Cardiac muscle cell (in vitro differentiated cells and primary cell): ENCODE measurements at regions not wholly inside any gene's neighbourhood (a gene's known extent, or its start where the extent isn't known, plus 50 kb on each side); places are given as distances from the start of the nearest gene placed in this dataset.
"Not testable (repeated sequence)": the region's sequence is repeated elsewhere in the genome, so short reads cannot be mapped to it uniquely, and the experiment has no call there.

ENCODE experiments used
- DNase-seq, 2 donors: peaks; one replicate each; pipeline versions ENCODE4 v3.0.0 to v3.0.0-alpha.2; 2010 to 2017; ENCODE audit warnings: low read depth in 1 of 2, low spot score in 1 of 2
- H3K27ac ChIP-seq: fragments of 200-600 bp; sonication (generic); 2 replicates; pipeline ENCODE4 v1.5.1; 2016
- H3K27me3 ChIP-seq: fragments of 200-600 bp; sonication (generic); 2 replicates; pipeline ENCODE4 v1.6.0; 2016; ENCODE audit warnings: control low read depth
- H3K36me3 ChIP-seq: fragments of 200-600 bp; sonication (generic); 2 replicates; pipeline ENCODE4 v1.5.1; 2016; ENCODE audit warnings: control low read depth
- H3K4me1 ChIP-seq: fragments of 200-600 bp; sonication (generic); 2 replicates; pipeline ENCODE4 v1.8.1; 2017; ENCODE audit warnings: low read depth, mild to moderate bottlenecking, mixed run types
- H3K4me3 ChIP-seq: fragments of 200-600 bp; sonication (generic); 2 replicates; pipeline ENCODE4 v1.5.1; 2016; ENCODE audit warnings: mild to moderate bottlenecking
- H3K9me3 ChIP-seq: fragments of 200-600 bp; sonication (generic); 2 replicates; pipeline ENCODE4 v1.5.1; 2017; ENCODE audit warnings: low read depth, mild to moderate bottlenecking, control low read depth
- TF ChIP-seq, protein P1 (sequence below): IDR thresholded peaks from 2 replicates; pipeline ENCODE4 v1.5.1; 2012; ENCODE audit warnings: low read depth, mild to moderate bottlenecking, low read length

DNA sequence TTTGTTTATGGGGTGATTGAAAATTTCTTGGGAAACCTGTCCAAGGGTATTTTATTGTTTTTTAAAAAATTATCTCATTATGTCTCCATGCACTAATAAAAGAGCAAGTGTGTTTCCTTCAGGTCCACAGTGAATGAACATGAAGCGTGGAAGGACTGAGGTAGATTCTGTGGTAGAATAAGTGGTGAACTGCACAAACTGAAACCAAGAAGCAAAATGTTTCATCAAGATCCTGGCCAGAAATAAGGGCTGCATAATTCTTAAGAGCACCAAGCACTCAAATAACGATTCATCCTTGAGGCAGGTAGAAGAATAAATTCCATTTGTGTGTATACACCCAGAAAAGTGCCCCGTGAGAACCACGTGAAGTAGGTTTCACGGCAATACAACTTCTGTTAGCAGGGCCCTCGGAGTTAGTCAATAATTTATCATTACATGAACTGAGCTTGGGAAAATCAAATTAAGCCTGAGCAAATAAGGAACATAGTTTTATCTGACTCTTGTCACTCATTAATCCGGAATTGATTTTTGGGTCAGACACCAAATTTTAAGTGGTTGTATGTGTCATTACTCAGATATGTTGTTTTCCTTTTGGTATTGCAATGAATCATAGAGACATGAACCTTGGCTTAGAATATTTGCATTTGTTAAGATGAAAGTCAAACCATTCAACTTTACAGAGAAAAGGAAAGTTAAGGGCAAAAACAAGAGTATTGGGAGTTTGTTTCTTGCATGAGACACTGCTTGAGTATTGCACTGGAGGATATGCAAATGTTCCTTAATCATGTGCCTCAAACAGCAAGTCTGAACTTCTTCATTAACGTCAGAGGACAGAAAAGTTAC is 472.6 kb upstream of the NETO1 start:
- no peak overlapping the region for H3K27ac ChIP-seq

DNA sequence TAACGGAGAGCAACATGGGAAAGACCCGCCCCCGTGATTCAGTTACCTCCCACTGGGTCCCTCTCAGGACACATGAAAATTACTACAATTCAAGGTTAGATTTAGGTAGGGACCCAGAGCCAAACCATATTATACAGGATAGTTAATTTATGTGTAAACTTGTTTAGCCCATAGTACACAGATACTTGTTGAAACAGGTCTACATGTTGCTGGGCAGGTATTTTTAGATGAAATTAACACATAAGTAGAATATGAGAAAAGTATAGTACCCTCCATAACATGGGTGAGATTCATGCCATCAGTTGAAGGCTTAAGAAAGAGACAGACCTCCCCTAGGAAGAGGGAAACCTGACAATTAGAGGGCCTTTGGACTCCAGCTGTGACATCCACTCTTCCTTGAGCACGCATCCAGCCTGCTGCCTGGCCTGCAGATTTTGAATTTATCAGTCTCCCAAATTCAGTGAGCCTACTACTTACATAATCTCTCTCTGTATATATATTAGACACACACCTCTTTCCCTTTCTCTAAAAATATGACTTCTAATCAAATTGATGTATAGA is 463.5 kb upstream of the NETO1 start:
- H3K27ac ChIP-seq, result no peak overlapping the region
- no peaks in the 10 kb centered on the region for H3K27me3 ChIP-seq
- no peak for DNase-seq
- no peak overlapping the region for H3K4me3 ChIP-seq
- no peaks in the 10 kb centered on the region for H3K4me1 ChIP-seq
- no peaks in the 10 kb centered on the region for H3K9me3 ChIP-seq
- TF ChIP-seq, protein P1, sequence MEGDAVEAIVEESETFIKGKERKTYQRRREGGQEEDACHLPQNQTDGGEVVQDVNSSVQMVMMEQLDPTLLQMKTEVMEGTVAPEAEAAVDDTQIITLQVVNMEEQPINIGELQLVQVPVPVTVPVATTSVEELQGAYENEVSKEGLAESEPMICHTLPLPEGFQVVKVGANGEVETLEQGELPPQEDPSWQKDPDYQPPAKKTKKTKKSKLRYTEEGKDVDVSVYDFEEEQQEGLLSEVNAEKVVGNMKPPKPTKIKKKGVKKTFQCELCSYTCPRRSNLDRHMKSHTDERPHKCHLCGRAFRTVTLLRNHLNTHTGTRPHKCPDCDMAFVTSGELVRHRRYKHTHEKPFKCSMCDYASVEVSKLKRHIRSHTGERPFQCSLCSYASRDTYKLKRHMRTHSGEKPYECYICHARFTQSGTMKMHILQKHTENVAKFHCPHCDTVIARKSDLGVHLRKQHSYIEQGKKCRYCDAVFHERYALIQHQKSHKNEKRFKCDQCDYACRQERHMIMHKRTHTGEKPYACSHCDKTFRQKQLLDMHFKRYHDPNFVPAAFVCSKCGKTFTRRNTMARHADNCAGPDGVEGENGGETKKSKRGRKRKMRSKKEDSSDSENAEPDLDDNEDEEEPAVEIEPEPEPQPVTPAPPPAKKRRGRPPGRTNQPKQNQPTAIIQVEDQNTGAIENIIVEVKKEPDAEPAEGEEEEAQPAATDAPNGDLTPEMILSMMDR, result no peak
- no peaks in the 10 kb centered on the region for H3K36me3 ChIP-seq

More for the DNA sequence above, 472.6 kb upstream of the NETO1 start:
- Histone ChIP-seq H3K36me3 (no peaks in the 10 kb centered on the region), H3K4me1 (no peaks in the 10 kb centered on the region), H3K27me3 (no peaks in the 10 kb centered on the region), H3K4me3 (no peak overlapping the region), H3K9me3 (no peaks in the 10 kb centered on the region)
- DNase-seq, result no peak
- TF ChIP-seq, protein P1, result no peak

DNA sequence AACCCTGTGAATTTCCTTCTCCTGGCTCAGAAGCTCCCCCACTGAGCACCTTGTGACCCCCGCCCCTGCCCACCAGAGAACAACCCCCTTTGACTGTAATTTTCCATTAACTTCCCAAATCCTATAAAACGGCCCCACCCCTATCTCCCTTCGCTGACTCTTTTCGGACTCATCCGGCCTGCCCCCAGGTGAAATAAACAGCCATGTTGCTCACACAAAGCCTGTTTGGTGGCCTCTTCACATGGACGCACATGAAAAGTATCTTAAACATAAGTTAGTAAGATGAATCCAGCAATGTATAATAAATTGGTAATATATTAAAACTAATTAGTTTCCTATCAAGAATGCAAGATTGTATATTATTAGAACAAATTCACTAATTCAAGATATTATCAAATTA is 462.3 kb upstream of the NETO1 start:
- not testable (repeated sequence) for H3K27ac ChIP-seq, H3K9me3 ChIP-seq, H3K27me3 ChIP-seq, H3K36me3 ChIP-seq, DNase-seq, H3K4me1 ChIP-seq, H3K4me3 ChIP-seq

DNA sequence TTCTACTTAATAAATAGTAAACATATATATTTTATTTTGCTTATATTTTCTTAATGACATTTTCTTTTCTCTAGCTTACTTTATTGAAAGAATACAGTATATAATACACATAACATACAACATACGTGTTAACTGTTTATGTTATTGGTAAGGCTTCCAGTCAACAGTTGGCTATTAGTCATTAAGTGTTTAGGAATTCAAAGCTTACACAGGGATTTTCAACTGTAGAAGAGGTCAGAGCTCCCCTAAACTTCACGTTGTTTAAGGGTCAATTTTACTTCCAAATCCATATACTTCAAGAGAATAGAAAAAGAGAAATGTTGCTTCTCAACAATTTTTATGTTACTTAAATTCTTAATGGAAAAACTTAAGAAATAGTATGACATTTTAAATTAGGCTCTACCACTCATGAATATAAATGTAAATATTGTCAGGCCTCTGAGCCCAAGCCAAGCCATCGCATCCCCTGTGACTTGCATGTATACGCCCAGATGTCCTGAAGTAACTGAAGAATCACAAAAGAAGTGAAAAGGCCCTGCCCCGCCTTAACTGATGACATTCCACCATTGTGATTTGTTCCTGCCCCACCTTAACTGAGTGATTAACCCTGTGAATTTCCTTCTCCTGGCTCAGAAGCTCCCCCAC is 456.5 kb upstream of the NETO1 start:
- not testable (repeated sequence) for DNase-seq, H3K9me3 ChIP-seq, H3K4me1 ChIP-seq, H3K27ac ChIP-seq, H3K4me3 ChIP-seq, H3K36me3 ChIP-seq, H3K27me3 ChIP-seq

DNA sequence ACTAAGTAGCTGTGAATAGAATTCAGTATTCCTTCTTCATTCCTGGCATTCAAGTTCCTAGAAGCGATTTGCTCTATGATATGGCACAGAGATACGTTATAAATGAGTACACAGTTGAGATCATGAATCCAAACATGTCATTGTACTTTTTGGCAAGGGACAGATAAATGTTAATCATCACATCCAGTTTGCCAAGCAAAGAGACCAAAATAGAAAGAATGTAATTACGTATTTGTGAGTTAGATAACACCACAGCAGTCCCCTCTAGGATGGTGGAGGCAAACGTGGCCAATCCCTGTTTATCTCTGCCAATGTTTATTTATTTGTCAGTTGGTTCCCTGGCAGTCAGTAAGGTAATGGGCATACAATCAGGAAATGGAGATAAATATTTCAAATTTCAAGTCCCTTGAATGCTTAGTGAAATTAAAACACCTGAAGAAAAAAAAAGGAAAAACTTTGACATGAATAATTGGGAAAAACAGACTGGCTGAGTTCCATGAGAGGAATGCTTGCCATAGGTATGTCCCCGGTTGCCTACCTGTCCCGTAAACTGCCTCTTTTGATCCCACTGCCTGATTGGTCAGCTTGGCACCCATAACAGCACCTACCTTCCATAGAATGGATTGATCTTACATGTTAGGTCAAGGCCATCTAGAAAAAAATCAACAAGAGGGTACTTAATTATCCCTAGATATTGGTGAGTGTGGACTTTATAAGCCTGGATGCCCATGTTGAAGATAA is 451.1 kb upstream of the NETO1 start:
- Histone ChIP-seq H3K27me3 (no peaks in the 10 kb centered on the region), H3K9me3 (no peaks in the 10 kb centered on the region), H3K4me3 (no peak overlapping the region), H3K4me1 (no peaks in the 10 kb centered on the region), H3K36me3 (no peaks in the 10 kb centered on the region), H3K27ac (no peak overlapping the region)
- TF ChIP-seq, protein P1, result no peak
- DNase-seq, result no peak

DNA sequence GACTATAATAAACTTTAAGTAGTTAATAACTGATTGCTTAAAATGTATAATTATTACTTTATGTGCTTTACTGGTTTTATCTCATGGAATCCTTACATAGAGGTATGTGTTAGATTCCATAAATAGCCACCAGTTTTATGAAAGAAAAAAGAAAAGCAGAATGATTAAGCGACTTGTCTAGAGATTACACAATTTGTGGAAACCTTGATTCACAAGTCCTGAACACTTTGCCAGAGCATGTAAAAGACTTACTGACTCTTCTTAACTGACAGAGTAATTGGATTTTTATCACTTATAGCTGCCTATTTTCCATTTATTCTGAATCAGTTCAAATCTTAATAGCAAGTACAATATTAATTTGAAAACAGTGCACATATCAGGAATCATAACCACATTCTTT is 448.7 kb upstream of the NETO1 start:
- DNase-seq, result no peak
- no peaks in the 10 kb centered on the region for H3K36me3 ChIP-seq
- no peaks in the 10 kb centered on the region for H3K9me3 ChIP-seq
- H3K4me3 ChIP-seq, result no peak overlapping the region
- no peaks in the 10 kb centered on the region for H3K4me1 ChIP-seq
- no peak overlapping the region for H3K27ac ChIP-seq
- TF ChIP-seq, protein P1, result no peak
- H3K27me3 ChIP-seq, result no peaks in the 10 kb centered on the region
